Tibial artery (tissue), 4 donors: ENCODE measurements at regions not wholly inside any gene's neighbourhood (a gene's known extent, or its start where the extent isn't known, plus 50 kb on each side); places are given as distances from the start of the nearest gene placed in this dataset.

Source experiments
- DNase-seq, 2 donors: peaks; one replicate each; pipeline ENCODE4 v3.0.0-alpha.2; 2019
- H3K27ac ChIP-seq, 2 donors: fragments of 200-600 bp; sonication (generic) in 1 of 2; 1 replicate in 1 of 2; 2 replicates in 1 of 2; pipeline ENCODE4 v1.5.1; 2018 to 2019; ENCODE audit warnings: mild to moderate bottlenecking in 1 of 2
- H3K27me3 ChIP-seq, 2 donors: fragments of 200-600 bp; sonication (generic) in 1 of 2; one replicate each; pipeline versions ENCODE4 v1.5.1 to v1.6.0; 2016 to 2019
- H3K36me3 ChIP-seq, 3 donors: fragments of 200-600 bp; sonication (generic) in 2 of 3; one replicate each; pipeline ENCODE4 v1.5.1; 2016 to 2019; ENCODE audit warnings: mild to moderate bottlenecking in 2 of 3
- H3K4me1 ChIP-seq, 4 donors: fragments of 200-600 bp; sonication (generic) in 2 of 4; 1 replicate in 3 of 4; 2 replicates in 1 of 4; pipeline ENCODE4 v1.5.1; 2016 to 2019
- H3K4me3 ChIP-seq, 2 donors: fragments of 200-600 bp; sonication (generic) in 1 of 2; 1 replicate in 1 of 2; 2 replicates in 1 of 2; pipeline ENCODE4 v1.5.1; 2018 to 2019; ENCODE audit warnings: mild to moderate bottlenecking in 2 of 2
- H3K9me3 ChIP-seq, 3 donors: fragments of 200-600 bp; sonication (generic) in 1 of 3; one replicate each; pipeline ENCODE4 v1.5.1; 2016 to 2019
- intact Hi-C: fragments of 100-400 bp; cut with DNase I; formaldehyde crosslinking; loops from one replicate; pipeline ENCODE4 v1.15.0; 2023; ENCODE audit warnings: low total_unique reads
- TF ChIP-seq, protein P1 (sequence below), 2 experiments: fragments of 200-600 bp in 1 of 2; fragments of 450-650 bp in 1 of 2; IDR thresholded peaks; one replicate each; pipeline ENCODE4 v1.5.1; 2017 to 2019; ENCODE audit warnings: antibody characterized with exemption in 2 of 2, mild to moderate bottlenecking in 1 of 2, moderate library complexity in 1 of 2

DNA sequence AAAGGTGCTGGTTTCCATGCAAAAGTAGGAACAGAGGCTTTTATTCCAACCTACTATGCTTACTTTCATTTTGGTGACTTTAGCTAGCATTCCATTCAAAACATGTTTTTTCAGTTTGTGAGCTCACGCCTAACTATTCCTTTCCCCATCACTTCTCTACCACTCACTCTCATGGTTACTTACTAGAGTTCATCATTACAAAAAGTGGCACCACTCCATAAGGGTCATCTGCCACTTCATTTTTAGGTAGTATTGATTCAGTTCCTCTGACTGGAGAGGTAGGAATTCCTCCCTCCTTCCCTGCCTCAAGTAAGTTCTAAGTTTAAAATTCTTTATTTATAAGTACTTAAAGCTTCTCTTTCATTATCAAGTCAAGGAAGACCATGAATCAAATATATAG lies 543.1 kb downstream of the HTR7 start:
- H3K27ac ChIP-seq: no peak overlapping the region
- H3K36me3 ChIP-seq: no peaks in the 10 kb centered on the region
- no peak overlapping the region for H3K4me3 ChIP-seq
- H3K27me3 ChIP-seq: no peaks in the 10 kb centered on the region
- no peak for DNase-seq
- TF ChIP-seq, protein P1, sequence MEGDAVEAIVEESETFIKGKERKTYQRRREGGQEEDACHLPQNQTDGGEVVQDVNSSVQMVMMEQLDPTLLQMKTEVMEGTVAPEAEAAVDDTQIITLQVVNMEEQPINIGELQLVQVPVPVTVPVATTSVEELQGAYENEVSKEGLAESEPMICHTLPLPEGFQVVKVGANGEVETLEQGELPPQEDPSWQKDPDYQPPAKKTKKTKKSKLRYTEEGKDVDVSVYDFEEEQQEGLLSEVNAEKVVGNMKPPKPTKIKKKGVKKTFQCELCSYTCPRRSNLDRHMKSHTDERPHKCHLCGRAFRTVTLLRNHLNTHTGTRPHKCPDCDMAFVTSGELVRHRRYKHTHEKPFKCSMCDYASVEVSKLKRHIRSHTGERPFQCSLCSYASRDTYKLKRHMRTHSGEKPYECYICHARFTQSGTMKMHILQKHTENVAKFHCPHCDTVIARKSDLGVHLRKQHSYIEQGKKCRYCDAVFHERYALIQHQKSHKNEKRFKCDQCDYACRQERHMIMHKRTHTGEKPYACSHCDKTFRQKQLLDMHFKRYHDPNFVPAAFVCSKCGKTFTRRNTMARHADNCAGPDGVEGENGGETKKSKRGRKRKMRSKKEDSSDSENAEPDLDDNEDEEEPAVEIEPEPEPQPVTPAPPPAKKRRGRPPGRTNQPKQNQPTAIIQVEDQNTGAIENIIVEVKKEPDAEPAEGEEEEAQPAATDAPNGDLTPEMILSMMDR (IDR thresholded peaks at IDR 0.05): no peak
- intact Hi-C loops: no loop called here
- no peaks in the 10 kb centered on the region for H3K9me3 ChIP-seq
- no peaks in the 10 kb centered on the region for H3K4me1 ChIP-seq

DNA sequence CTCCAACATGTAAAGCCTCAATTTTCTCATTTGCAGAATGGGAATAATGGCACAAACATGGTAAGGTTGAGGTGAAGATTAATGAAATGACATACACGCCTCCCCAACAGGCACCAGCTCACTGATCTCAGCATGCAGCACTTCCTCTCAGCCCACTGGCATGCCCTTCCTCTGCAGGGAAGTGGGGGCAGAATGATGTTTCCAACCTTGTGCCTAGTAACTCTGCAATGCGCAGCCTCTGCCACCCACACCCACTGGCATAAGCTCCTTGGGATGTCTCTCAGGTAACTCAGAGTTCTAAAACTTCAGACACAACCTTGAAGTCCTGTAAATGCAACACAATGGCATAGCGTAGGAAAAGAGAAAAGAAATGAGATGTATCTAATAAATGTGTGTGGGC lies 540.7 kb downstream of the HTR7 start:
- Histone ChIP-seq H3K36me3 (no peaks in the 10 kb centered on the region), H3K27ac (no peak overlapping the region), H3K4me1 (no peaks in the 10 kb centered on the region), H3K4me3 (no peak overlapping the region), H3K27me3 (no peaks in the 10 kb centered on the region), H3K9me3 (no peaks in the 10 kb centered on the region)
- DNase-seq: no peak
- intact Hi-C loops: no loop called here
- TF ChIP-seq, protein P1 (IDR thresholded peaks at IDR 0.05): no peak

DNA sequence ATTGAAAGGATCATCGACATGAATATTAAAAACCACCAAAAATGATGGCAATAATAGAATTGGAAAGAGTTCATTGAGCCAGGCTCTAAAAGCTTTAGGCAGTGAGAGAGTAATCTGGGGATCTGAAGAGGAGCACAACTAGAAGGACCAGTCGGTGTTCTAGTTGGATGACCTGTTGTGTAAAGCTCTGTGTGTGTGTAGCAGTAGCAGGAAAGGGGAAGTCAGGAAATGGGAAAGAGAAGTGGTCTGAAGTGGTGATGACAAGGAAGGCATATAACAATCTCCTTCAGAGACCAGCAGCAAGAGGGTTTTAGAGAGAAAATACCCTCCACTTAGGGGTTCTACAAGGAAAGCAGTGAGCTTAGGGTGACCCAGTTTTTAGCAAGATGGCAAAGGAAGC lies 539.2 kb downstream of the HTR7 start:
- Histone ChIP-seq H3K9me3 (no peaks in the 10 kb centered on the region), H3K27me3 (no peaks in the 10 kb centered on the region), H3K4me3 (no peak overlapping the region), H3K27ac (no peak overlapping the region), H3K4me1 (no peaks in the 10 kb centered on the region), H3K36me3 (no peaks in the 10 kb centered on the region)
- DNase-seq: no peak
- intact Hi-C loops: no loop called here
- TF ChIP-seq, protein P1 (IDR thresholded peaks at IDR 0.05): no peak

DNA sequence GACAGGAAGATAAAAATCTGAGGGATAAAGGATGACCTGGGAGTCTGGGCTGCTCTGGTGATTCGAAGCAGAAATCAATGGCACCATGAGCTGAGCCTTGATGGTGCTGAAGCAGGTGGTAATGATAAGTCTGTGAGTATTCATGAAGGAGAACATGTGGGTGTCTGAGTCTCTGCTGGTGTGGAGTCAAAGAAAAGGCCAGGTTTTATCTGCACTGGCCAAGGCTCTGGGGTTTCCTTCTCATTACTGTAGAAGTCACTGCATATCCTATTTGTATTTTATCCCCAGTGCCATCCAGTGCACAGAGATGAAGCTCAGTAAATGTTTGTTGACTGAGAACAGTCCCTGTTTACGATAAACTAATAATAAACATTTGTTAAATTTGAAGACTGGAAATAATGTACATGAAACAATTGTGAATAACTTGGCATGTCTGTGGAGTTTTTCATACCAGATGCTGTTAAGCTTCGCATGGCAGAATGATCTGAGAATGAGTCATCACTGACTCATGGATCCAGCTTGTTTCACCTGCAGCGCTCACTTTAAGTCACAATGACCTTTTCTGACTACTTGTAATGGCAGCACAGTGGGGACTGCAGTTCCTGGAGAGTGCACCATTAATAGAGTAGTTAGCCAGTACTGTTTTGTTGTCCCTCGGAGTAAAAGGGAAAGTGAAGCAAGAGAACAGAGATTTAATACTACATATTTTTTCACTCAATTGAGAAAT lies 538.5 kb downstream of the HTR7 start:
- H3K9me3 ChIP-seq: no peaks in the 10 kb centered on the region
- no peak overlapping the region for H3K27ac ChIP-seq
- no peaks in the 10 kb centered on the region for H3K27me3 ChIP-seq
- TF ChIP-seq, protein P1 (IDR thresholded peaks at IDR 0.05): no peak
- H3K36me3 ChIP-seq: no peaks in the 10 kb centered on the region
- no peak for DNase-seq
- H3K4me1 ChIP-seq: no peaks in the 10 kb centered on the region
- intact Hi-C loops: no loop called here
- no peak overlapping the region for H3K4me3 ChIP-seq

DNA sequence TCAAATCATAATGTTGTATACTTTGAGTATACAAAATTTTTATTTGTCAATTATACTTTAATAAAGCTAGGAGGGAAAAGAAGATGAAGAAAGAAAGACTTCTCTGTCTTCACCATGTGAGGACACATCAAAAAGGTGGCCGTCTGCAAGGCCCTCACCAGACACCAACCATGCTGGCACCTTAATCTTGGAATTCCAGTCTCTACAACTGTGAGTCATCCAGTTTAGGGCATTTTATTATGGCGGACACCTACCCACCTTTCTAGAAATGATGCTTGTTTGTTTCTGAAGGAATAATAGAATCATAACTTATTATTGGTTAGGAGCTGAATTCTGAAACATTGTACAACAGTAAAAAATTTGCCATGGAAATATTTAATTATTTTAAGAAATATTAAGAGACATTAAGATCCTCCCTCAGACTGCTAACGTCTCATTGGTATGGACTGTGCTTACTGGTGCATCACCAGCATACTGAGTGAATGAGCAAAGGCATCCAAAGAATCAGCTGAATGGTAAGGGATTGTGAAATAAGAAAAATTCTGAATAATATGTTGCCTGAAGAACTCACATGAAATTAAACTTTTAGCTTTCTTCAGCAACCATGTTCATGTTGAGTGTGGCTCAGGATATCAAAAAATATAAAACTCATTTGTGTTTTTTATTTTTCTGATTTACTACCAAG lies 536.6 kb downstream of the HTR7 start:
- DNase-seq: no peak
- intact Hi-C loops: no loop called here

More for the DNA sequence above, 536.6 kb downstream of the HTR7 start:
- TF ChIP-seq, protein P1 (IDR thresholded peaks at IDR 0.05): no peak
- no peaks in the 10 kb centered on the region for H3K27me3 ChIP-seq
- no peaks in the 10 kb centered on the region for H3K36me3 ChIP-seq
- no peak overlapping the region for H3K4me3 ChIP-seq
- H3K27ac ChIP-seq: no peak overlapping the region
- H3K9me3 ChIP-seq: no peaks in the 10 kb centered on the region
- H3K4me1 ChIP-seq: no peaks in the 10 kb centered on the region
